Heart right ventricle (tissue), 16 donors: ENCODE measurements at regions not wholly inside any gene's neighbourhood (a gene's known extent, or its start where the extent isn't known, plus 50 kb on each side); places are given as distances from the start of the nearest gene placed in this dataset.

Experiments
- ATAC-seq, 8 donors: fragments of 200-7000 bp; cut with Tn5 transposase; one replicate each; pipeline ENCODE4 v1.9.1; 2020; ENCODE audit warnings: mild to moderate bottlenecking in 8 of 8, moderate library complexity in 8 of 8, moderate number of reproducible peaks in 1 of 8
- DNase-seq, 2 donors: peaks; one replicate each; pipeline ENCODE4 v3.0.0-alpha.2; 2020
- H3K27ac ChIP-seq, 10 donors: fragments of 200-600 bp; sonication (generic) in 2 of 10; one replicate each; pipeline versions ENCODE4 v1.5.0 to v1.8.0; 2020 to 2022; ENCODE audit warnings: mild to moderate bottlenecking in 3 of 10
- H3K27me3 ChIP-seq, 7 donors: fragments of 200-600 bp; one replicate each; pipeline ENCODE4 v1.8.0; 2021 to 2022; ENCODE audit warnings: mild to moderate bottlenecking in 2 of 7
- H3K36me3 ChIP-seq, 9 donors: fragments of 200-600 bp; sonication (generic) in 1 of 9; one replicate each; pipeline versions ENCODE4 v1.5.0 to v1.8.0; 2020 to 2022; ENCODE audit warnings: mild to moderate bottlenecking in 2 of 9
- H3K4me1 ChIP-seq, 9 donors: fragments of 200-600 bp; sonication (generic) in 1 of 9; one replicate each; pipeline versions ENCODE4 v1.5.0 to v1.8.0; 2020 to 2022; ENCODE audit warnings: mild to moderate bottlenecking in 4 of 9
- H3K4me3 ChIP-seq, 10 donors: fragments of 200-600 bp; sonication (generic) in 2 of 10; one replicate each; pipeline versions ENCODE4 v1.5.0 to v1.8.0; 2020 to 2022; ENCODE audit warnings: mild to moderate bottlenecking in 7 of 10, moderate library complexity in 2 of 10
- H3K9me3 ChIP-seq, 11 donors: fragments of 200-600 bp in 10 of 11; sonication (generic) in 2 of 11; one replicate each; pipeline versions ENCODE4 v1.5.0 to v1.8.0; 2013 to 2022; ENCODE audit warnings: mild to moderate bottlenecking in 2 of 11, control low read depth in 1 of 11, moderate library complexity in 1 of 11
- CTCF ChIP-seq, 9 donors: fragments of 200-600 bp; sonication (generic) in 2 of 9; IDR thresholded peaks; one replicate each; pipeline versions ENCODE4 v1.5.0 to v1.8.0; 2021 to 2022; ENCODE audit warnings: antibody characterized with exemption in 9 of 9, mild to moderate bottlenecking in 5 of 9, moderate library complexity in 1 of 9
- WGBS, 2 donors: extraction: QIAGEN DNeasy Blood & Tissue Kit; methylation state at CpG; one replicate each; pipeline ENCODE4 v1.1.7; 2013; ENCODE audit warnings: inconsistent platforms in 1 of 2; 5-methylcytosine and 5-hydroxymethylcytosine counted together
- intact Hi-C, 10 donors: fragments of 100-400 bp; cut with DNase I; formaldehyde crosslinking; loops; one replicate each; pipeline versions ENCODE4 v1.11.1 to v1.14.2; 2022
- donor health status: Arrhythmogenic right ventricular cardiomyopathy.
- donor health status: ischemic (EF 13 %, LVEDD 7.1; RV severe dilation, severe dysfunction).
- donor health status: healthy with polysubstance abuse.
- donor health status: DM: no; HTN: yes; CAD: no.
- donor health status: DM: no; HTN: no; CAD: no.
- donor health status: ischemic (EF 25% LVEDD 6.9; RV normal size, moderate dysfunction).
- donor health status: ischemic (EF 25% LVEDD 5.7; RV mildly dilated, moderate dysfunction).
- donor health status: healthy.
- donor health status: DM: yes; HTN: yes; CAD: no.
- donor health status: Ischemic cardiomyopathy.
- donor health status: ischemic (EF 35%, LVEDD 5.7; RV mildly dilated, moderate dysfunction).
- donor health status: nonischemic (EF 11% LVEDD 7.7; RV severe dilation, severe dysfunction).
- donor health status: DM: yes; HTN: yes; CAD: no.
- donor health status: PGD.
- donor health status: ischemic (EF 29% LVEDD 5.4; RV normal size, mild dysfunction).
- donor health status: nonischemic (EF 23%, LVEDD 6.1; RV moderate dilation, normal function).

GRCh38 chr6:26305641-26305969 lies 59.4 kb upstream of the BTN3A2 start:
- 50 to 53% methylated on average over 3 of the region's 3 CpGs for WGBS, 2 donors
- Histone ChIP-seq H3K4me3 (peak overlapping the region in 7 of 10 donors; percentile 13 to 56 (median 53)), H3K27ac (peak overlapping the region in 3 of 10 donors; percentile 36 to 82 (median 65)), H3K36me3 (no peaks in the 10 kb centered on the region), H3K4me1 (peaks cover 0 to 5% (median 0%) of the 10 kb centered on the region in 9 donors), H3K27me3 (peaks cover 0 to 4% (median 0%) of the 10 kb centered on the region in 7 donors), H3K9me3 (no peaks in the 10 kb centered on the region)
- intact Hi-C loops: no loop called here
- no peak for TF ChIP-seq CTCF (IDR thresholded peaks at IDR 0.05)
- DNase-seq (no peak), ATAC-seq (no peak)

GRCh38 chr6:26306232-26306631 lies 58.8 kb upstream of the BTN3A2 start:
- ATAC-seq: no peak
- WGBS, 2 donors: 100% methylated on average over 3 of the region's 3 CpGs
- Histone ChIP-seq H3K27me3 (peaks cover 0 to 1% (median 0%) of the 10 kb centered on the region in 7 donors), H3K27ac (no peak overlapping the region), H3K4me3 (no peak overlapping the region), H3K9me3 (no peaks in the 10 kb centered on the region), H3K4me1 (peaks cover 0 to 10% (median 0%) of the 10 kb centered on the region in 9 donors), H3K36me3 (no peaks in the 10 kb centered on the region)
- no peak for TF ChIP-seq CTCF (IDR thresholded peaks at IDR 0.05)
- no peak for DNase-seq
- intact Hi-C loops: no loop called here

GRCh38 chr6:26307850-26308249 lies 57.1 kb upstream of the BTN3A2 start:
- ATAC-seq: no peak
- intact Hi-C loops: no loop called here
- Histone ChIP-seq H3K36me3 (no peaks in the 10 kb centered on the region), H3K4me1 (peaks cover 0 to 26% (median 7%) of the 10 kb centered on the region in 9 donors), H3K27ac (no peak overlapping the region), H3K27me3 (no peaks in the 10 kb centered on the region), H3K9me3 (no peaks in the 10 kb centered on the region), H3K4me3 (no peak overlapping the region)
- no peak for TF ChIP-seq CTCF (IDR thresholded peaks at IDR 0.05)
- no peak for DNase-seq

GRCh38 chr6:26309731-26310142 lies 55.3 kb upstream of the BTN3A2 start:
- Histone ChIP-seq H3K9me3 (no peaks in the 10 kb centered on the region), H3K27ac (no peak overlapping the region), H3K4me3 (no peak overlapping the region), H3K27me3 (no peaks in the 10 kb centered on the region), H3K4me1 (peaks cover 0 to 36% (median 7%) of the 10 kb centered on the region in 9 donors), H3K36me3 (no peaks in the 10 kb centered on the region)
- intact Hi-C loops: loop anchor here in 1 of 10 donors (10.0 kb wide), 1 partner anchor 265 kb away; no protein-coding TSS in a partner anchor
- WGBS, 2 donors: 87 to 94% methylated on average over 3 of the region's 3 CpGs
- ATAC-seq: no peak
- TF ChIP-seq CTCF (IDR thresholded peaks at IDR 0.05): no peak
- no peak for DNase-seq
